ENCODE measurements at regions not wholly inside any gene's neighbourhood (a gene's known extent, or its start where the extent isn't known, plus 50 kb on each side); places are given as distances from the start of the nearest gene placed in this dataset.
A peak's percentile ranks its signal among the peaks of the same experiment; 100 is the strongest.
"Not testable (repeated sequence)": the region's sequence is repeated elsewhere in the genome, so short reads cannot be mapped to it uniquely, and the experiment has no call there.

DNA sequence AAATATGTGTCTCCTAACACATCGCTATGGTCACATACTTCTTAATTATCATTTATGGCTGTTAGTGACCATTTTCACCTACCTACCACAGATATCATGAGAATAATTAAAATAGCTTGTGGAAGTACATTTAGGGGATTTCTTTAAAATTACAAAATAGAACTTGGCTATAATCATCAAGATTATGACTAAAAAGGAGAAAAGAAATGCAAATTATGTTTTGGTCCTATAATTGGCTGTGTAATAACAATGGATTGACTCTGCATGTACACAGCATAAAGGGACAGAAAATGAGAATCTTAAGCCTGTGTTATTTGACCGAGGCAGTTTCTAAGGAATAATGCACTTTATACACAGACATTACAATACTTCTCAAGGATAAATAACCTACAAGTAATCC, 197.7 kb upstream of the ZNF322 start:
- H3K4me1 ChIP-seq (ENCODE audit: control insufficient read depth in 2 of 2, insufficient read depth in 2 of 2, low read length in 2 of 2); H3K9me3 ChIP-seq (ENCODE audit: control insufficient read depth in 2 of 2, low read length in 2 of 2); H3K9ac ChIP-seq (ENCODE audit: low read depth in 1 of 2, low read length in 2 of 2): not testable (repeated sequence)

DNA sequence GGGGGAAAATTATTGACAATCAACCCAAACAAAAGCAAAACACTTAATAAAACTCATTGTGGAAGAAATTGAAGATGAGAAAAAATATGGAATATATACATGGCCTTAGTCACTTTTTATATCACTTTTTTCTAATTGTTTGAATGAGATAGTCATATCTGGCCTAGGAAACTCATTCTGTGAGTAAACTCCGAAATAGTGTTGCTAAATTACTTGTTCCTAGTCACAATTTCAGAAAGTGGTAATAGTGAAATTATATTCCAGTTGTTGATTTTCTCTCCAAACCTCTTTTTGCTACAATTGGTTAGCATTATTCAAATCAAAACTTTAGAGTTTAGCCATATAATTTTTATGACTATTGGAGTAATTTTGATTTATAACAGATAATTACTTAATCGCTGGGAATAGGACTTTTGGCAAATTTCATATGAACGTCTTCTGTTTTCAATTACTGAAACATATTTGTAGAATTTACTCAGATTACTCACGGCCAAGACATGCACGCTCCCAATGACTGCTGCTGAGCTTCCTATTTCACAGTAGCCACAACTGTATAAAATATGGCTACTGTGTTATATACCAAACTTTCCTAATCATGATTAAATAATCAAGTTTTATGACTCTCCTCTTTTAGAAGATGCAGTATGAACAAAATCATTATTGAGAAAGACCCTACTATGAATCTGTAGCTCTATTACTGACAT, 199.7 kb upstream of the ZNF322 start:
- H3K4me1 ChIP-seq (ENCODE audit: control insufficient read depth in 2 of 2, insufficient read depth in 2 of 2, low read length in 2 of 2); H3K4me3 ChIP-seq (ENCODE audit: low read length in 2 of 2); H3K36me3 ChIP-seq (ENCODE audit: control insufficient read depth in 2 of 2, insufficient read depth in 2 of 2, low read length in 2 of 2); H3K9ac ChIP-seq (ENCODE audit: low read depth in 1 of 2, low read length in 2 of 2); H3K27me3 ChIP-seq (ENCODE audit: control insufficient read depth in 2 of 2, insufficient read depth in 2 of 2, low read length in 2 of 2); H3K27ac ChIP-seq (ENCODE audit: low read depth in 2 of 2, low read length in 2 of 2); H3K9me3 ChIP-seq (ENCODE audit: control insufficient read depth in 2 of 2, low read length in 2 of 2): not testable (repeated sequence)

More for the DNA sequence above, 197.7 kb upstream of the ZNF322 start:
- H3K36me3 ChIP-seq (ENCODE audit: control insufficient read depth in 2 of 2, insufficient read depth in 2 of 2, low read length in 2 of 2); H3K27ac ChIP-seq (ENCODE audit: low read depth in 2 of 2, low read length in 2 of 2); H3K27me3 ChIP-seq (ENCODE audit: control insufficient read depth in 2 of 2, insufficient read depth in 2 of 2, low read length in 2 of 2); H3K4me3 ChIP-seq (ENCODE audit: low read length in 2 of 2): not testable (repeated sequence)

DNA sequence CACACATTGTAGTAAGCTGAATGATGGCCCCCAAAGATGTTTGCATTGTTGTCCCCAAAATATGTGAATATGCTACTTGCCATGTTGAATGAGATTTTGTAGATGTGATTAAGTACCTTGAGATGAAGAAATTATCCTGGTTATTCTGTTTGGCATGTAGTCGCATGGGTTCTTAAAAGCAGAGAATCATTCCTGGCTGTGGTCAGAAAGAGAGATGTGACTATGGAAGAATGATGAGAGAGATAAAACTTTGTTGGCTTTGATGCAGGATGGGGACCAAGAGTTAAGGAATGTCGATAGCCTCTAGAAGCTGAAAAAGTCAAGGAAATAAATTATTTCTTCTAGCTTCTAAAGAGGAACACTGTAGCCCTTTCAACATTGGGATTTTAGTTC, 200.2 kb upstream of the ZNF322 start:
- H3K9ac ChIP-seq (ENCODE audit: low read depth in 1 of 2, low read length in 2 of 2); H3K4me1 ChIP-seq (ENCODE audit: control insufficient read depth in 2 of 2, insufficient read depth in 2 of 2, low read length in 2 of 2); H3K27ac ChIP-seq (ENCODE audit: low read depth in 2 of 2, low read length in 2 of 2); H3K27me3 ChIP-seq (ENCODE audit: control insufficient read depth in 2 of 2, insufficient read depth in 2 of 2, low read length in 2 of 2); H3K4me3 ChIP-seq (ENCODE audit: low read length in 2 of 2); H3K36me3 ChIP-seq (ENCODE audit: control insufficient read depth in 2 of 2, insufficient read depth in 2 of 2, low read length in 2 of 2); H3K9me3 ChIP-seq (ENCODE audit: control insufficient read depth in 2 of 2, low read length in 2 of 2): not testable (repeated sequence)

DNA sequence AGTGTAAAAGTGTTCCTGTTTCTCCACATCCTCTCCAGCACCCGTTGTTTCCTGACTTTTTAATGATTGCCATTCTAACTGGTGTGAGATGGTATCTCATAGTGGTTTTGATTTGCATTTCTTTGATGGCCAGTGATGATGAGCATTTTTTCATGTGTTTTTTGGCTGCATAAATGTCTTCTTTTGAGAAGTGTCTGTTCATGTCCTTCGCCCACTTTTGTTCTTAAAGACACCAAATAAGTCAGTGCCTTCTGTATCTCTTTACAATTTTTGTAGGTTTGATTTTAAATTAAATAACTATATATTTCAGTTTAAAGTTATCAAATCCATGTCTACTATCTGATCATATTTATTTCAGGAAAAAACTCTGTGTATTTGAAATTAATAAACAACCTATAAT, 202.4 kb upstream of the ZNF322 start:
- H3K4me3 ChIP-seq (ENCODE audit: low read length in 2 of 2); H3K27ac ChIP-seq (ENCODE audit: low read depth in 2 of 2, low read length in 2 of 2); H3K27me3 ChIP-seq (ENCODE audit: control insufficient read depth in 2 of 2, insufficient read depth in 2 of 2, low read length in 2 of 2); H3K4me1 ChIP-seq (ENCODE audit: control insufficient read depth in 2 of 2, insufficient read depth in 2 of 2, low read length in 2 of 2); H3K9me3 ChIP-seq (ENCODE audit: control insufficient read depth in 2 of 2, low read length in 2 of 2); H3K9ac ChIP-seq (ENCODE audit: low read depth in 1 of 2, low read length in 2 of 2); H3K36me3 ChIP-seq (ENCODE audit: control insufficient read depth in 2 of 2, insufficient read depth in 2 of 2, low read length in 2 of 2): not testable (repeated sequence)

DNA sequence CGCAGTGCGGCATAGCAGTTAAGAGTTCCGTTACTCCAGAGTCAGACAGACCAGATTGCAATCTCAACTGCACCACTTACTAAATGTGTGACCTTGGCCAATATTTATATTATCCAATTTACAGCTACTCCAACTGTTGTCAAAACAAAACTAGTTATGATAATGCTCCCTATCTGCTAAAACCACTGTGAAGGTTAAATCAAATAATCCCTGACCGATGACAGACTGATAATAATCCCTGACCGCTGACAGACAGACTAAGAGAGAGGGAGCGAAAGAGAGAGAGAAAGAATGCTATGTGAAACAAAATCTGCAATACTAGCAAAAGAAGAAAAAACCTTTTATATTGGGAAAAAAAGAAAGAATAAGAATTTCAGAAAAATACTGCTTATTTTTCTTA, 204.1 kb upstream of the ZNF322 start:
- not testable (repeated sequence) for H3K4me3 ChIP-seq (ENCODE audit: low read length in 2 of 2); H3K27ac ChIP-seq (ENCODE audit: low read depth in 2 of 2, low read length in 2 of 2); H3K9ac ChIP-seq (ENCODE audit: low read depth in 1 of 2, low read length in 2 of 2); H3K9me3 ChIP-seq (ENCODE audit: control insufficient read depth in 2 of 2, low read length in 2 of 2); H3K27me3 ChIP-seq (ENCODE audit: control insufficient read depth in 2 of 2, insufficient read depth in 2 of 2, low read length in 2 of 2); H3K4me1 ChIP-seq (ENCODE audit: control insufficient read depth in 2 of 2, insufficient read depth in 2 of 2, low read length in 2 of 2); H3K36me3 ChIP-seq (ENCODE audit: control insufficient read depth in 2 of 2, insufficient read depth in 2 of 2, low read length in 2 of 2)

DNA sequence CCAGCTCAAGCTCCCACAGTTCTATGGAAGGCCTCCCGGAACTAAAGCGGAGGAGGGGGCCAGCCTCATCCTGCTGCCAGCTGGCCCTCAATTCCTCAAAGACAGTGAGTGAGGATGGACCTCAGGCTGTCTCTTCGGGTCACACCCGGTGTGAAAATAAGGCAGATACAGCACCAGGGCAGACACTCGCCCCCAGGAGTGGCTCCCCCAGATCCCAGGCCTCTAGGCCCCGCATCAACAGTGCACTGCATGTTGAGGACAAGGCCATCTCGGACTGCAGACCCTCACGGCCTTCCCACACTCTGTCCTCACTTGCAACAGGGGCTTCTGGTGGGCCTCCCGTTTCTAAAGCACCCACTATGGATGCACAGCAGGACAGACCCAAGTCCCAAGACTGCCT, 239.2 kb upstream of the ZNF322 start:
- not testable (repeated sequence) for H3K27me3 ChIP-seq (ENCODE audit: control insufficient read depth in 2 of 2, insufficient read depth in 2 of 2, low read length in 2 of 2); H3K4me1 ChIP-seq (ENCODE audit: control insufficient read depth in 2 of 2, insufficient read depth in 2 of 2, low read length in 2 of 2); H3K36me3 ChIP-seq (ENCODE audit: control insufficient read depth in 2 of 2, insufficient read depth in 2 of 2, low read length in 2 of 2); H3K4me3 ChIP-seq (ENCODE audit: low read length in 2 of 2); H3K9me3 ChIP-seq (ENCODE audit: control insufficient read depth in 2 of 2, low read length in 2 of 2); H3K9ac ChIP-seq (ENCODE audit: low read depth in 1 of 2, low read length in 2 of 2); H3K27ac ChIP-seq (ENCODE audit: low read depth in 2 of 2, low read length in 2 of 2)

DNA sequence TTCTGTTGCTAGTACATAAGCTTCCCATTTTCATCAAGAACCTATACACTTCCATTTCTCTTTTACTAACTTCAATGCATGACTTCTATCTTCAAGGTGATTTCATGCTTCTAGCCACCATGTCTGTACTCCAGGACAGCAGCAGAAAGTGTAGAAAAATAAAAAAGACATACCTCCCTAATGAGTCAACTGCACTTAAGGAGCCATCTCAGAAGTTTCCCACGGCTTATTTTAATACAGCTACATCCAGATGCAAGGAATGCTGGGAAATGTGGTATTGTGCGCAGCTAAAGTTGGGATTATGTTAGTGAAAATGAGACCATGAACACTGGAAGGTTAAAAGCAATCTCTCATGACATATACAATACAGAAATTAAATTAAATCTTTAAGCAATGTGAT, 264.7 kb upstream of the ZNF322 start:
- H3K9ac ChIP-seq (ENCODE audit: low read depth in 1 of 2, low read length in 2 of 2) = not testable (repeated sequence)

DNA sequence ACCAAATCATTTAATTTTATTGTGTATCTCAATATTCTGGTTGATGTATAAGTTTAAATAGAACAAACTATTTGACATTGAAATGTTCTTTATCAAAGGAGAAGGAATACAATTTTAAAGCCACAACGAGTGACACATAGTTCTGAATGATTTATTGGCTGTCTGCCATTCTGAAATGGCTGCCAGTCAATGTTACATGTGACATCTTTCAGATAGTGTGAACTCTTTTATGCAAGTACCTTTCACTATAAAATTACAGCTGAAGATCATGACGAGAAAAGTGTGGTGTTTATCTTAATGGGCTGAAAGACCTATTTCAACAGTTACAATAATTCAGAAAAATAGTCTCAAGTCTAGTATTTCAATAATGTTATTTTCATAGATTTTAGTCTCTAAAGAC, 268.6 kb upstream of the ZNF322 start:
- not testable (repeated sequence) for H3K9me3 ChIP-seq (ENCODE audit: control insufficient read depth in 2 of 2, low read length in 2 of 2); H3K27ac ChIP-seq (ENCODE audit: low read depth in 2 of 2, low read length in 2 of 2); H3K36me3 ChIP-seq (ENCODE audit: control insufficient read depth in 2 of 2, insufficient read depth in 2 of 2, low read length in 2 of 2); H3K4me3 ChIP-seq (ENCODE audit: low read length in 2 of 2); H3K27me3 ChIP-seq (ENCODE audit: control insufficient read depth in 2 of 2, insufficient read depth in 2 of 2, low read length in 2 of 2); H3K9ac ChIP-seq (ENCODE audit: low read depth in 1 of 2, low read length in 2 of 2); H3K4me1 ChIP-seq (ENCODE audit: control insufficient read depth in 2 of 2, insufficient read depth in 2 of 2, low read length in 2 of 2)

More for the DNA sequence above, 264.7 kb upstream of the ZNF322 start:
- not testable (repeated sequence) for H3K36me3 ChIP-seq (ENCODE audit: control insufficient read depth in 2 of 2, insufficient read depth in 2 of 2, low read length in 2 of 2); H3K27ac ChIP-seq (ENCODE audit: low read depth in 2 of 2, low read length in 2 of 2); H3K27me3 ChIP-seq (ENCODE audit: control insufficient read depth in 2 of 2, insufficient read depth in 2 of 2, low read length in 2 of 2); H3K4me3 ChIP-seq (ENCODE audit: low read length in 2 of 2); H3K4me1 ChIP-seq (ENCODE audit: control insufficient read depth in 2 of 2, insufficient read depth in 2 of 2, low read length in 2 of 2); H3K9me3 ChIP-seq (ENCODE audit: control insufficient read depth in 2 of 2, low read length in 2 of 2)

DNA sequence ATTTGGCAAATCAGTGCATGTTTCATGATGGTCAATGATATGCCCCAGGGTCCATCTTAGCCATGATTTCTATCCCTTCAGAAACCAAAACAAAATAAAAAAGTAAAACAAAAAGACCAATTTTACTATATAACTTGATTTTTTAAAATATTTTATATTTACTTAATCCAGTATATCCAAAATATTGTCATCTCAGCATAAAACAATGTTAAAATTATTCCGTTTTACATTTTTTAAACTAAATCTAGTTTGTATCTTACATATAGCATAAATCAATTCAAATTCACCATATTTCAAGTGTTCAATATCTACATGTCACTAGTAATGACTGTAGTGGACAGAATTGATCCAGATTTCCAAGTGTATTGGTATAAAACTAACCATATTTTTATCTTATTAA, 277.7 kb upstream of the ZNF322 start:
- not testable (repeated sequence) for H3K36me3 ChIP-seq (ENCODE audit: control insufficient read depth in 2 of 2, insufficient read depth in 2 of 2, low read length in 2 of 2); H3K9me3 ChIP-seq (ENCODE audit: control insufficient read depth in 2 of 2, low read length in 2 of 2)

DNA sequence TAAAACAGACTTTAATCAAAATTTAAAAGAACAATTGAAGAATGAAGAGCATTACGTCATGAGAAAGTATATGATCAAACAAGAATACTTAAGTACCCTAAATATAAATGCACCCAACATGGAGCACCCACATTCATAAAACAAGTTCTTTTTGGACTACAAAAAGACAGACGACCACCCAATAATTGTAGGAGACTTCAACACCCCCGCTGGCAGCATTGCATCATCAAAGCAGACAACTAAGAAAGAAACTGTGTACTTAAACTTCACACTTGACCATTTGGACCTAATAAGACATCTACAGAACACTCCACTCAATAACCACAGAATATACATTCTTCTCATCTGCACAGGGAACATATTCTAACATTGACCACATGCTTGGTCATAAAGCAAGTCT, 291.7 kb upstream of the ZNF322 start:
- H3K4me1 ChIP-seq (ENCODE audit: control insufficient read depth in 2 of 2, insufficient read depth in 2 of 2, low read length in 2 of 2); H3K9ac ChIP-seq (ENCODE audit: low read depth in 1 of 2, low read length in 2 of 2); H3K27me3 ChIP-seq (ENCODE audit: control insufficient read depth in 2 of 2, insufficient read depth in 2 of 2, low read length in 2 of 2); H3K4me3 ChIP-seq (ENCODE audit: low read length in 2 of 2); H3K36me3 ChIP-seq (ENCODE audit: control insufficient read depth in 2 of 2, insufficient read depth in 2 of 2, low read length in 2 of 2); H3K9me3 ChIP-seq (ENCODE audit: control insufficient read depth in 2 of 2, low read length in 2 of 2); H3K27ac ChIP-seq (ENCODE audit: low read depth in 2 of 2, low read length in 2 of 2): not testable (repeated sequence)

More for the DNA sequence above, 277.7 kb upstream of the ZNF322 start:
- H3K9ac ChIP-seq (ENCODE audit: low read depth in 1 of 2, low read length in 2 of 2); H3K4me3 ChIP-seq (ENCODE audit: low read length in 2 of 2); H3K27ac ChIP-seq (ENCODE audit: low read depth in 2 of 2, low read length in 2 of 2); H3K4me1 ChIP-seq (ENCODE audit: control insufficient read depth in 2 of 2, insufficient read depth in 2 of 2, low read length in 2 of 2); H3K27me3 ChIP-seq (ENCODE audit: control insufficient read depth in 2 of 2, insufficient read depth in 2 of 2, low read length in 2 of 2): not testable (repeated sequence)

DNA sequence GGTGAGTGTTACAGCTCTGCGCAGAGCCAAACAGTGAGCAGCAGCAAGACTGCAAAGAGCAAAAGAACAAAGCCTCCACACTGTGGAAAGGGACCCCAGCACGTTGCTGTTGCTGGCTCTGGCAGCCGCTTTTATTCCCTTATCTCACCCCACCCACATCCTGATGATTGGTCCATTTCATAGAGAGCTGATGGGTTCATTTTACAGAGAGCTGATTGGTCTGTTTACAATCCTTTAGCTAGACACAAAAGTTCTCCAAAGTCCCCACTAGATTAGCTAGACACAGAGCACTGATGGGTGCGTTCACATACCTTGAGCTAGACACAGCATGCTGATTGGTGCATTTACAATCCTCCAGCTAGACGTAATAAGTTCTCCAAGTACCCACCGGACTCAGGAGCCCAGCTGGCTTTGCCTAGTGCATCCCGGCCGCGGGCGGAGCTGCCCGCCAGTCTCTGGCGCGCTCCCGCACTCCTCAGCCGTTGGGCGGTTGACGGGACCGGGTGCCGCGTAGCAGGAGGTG, 291.4 kb upstream of the PRSS16 start:
- H3K4me1 ChIP-seq (ENCODE audit: control insufficient read depth in 2 of 2, insufficient read depth in 2 of 2, low read length in 2 of 2) = not testable (repeated sequence)
- peak overlapping the region; percentile 58 to 70 for H3K27ac ChIP-seq (ENCODE audit: low read depth in 2 of 2, low read length in 2 of 2)

More for the DNA sequence above, 291.4 kb upstream of the PRSS16 start:
- not testable (repeated sequence) for H3K27me3 ChIP-seq (ENCODE audit: control insufficient read depth in 2 of 2, insufficient read depth in 2 of 2, low read length in 2 of 2); H3K9ac ChIP-seq (ENCODE audit: low read depth in 1 of 2, low read length in 2 of 2); H3K9me3 ChIP-seq (ENCODE audit: control insufficient read depth in 2 of 2, low read length in 2 of 2); H3K36me3 ChIP-seq (ENCODE audit: control insufficient read depth in 2 of 2, insufficient read depth in 2 of 2, low read length in 2 of 2)
- H3K4me3 ChIP-seq (ENCODE audit: low read length in 2 of 2) = peak overlapping the region; percentile 55 to 74

Measured in mucosa of rectum (tissue), 2 donors.